ENCODE measurements at regions not wholly inside any gene's neighbourhood (a gene's known extent, or its start where the extent isn't known, plus 50 kb on each side); places are given as distances from the start of the nearest gene placed in this dataset.
"Not testable (repeated sequence)": the region's sequence is repeated elsewhere in the genome, so short reads cannot be mapped to it uniquely, and the experiment has no call there.

GRCh38 chr14:105680736-105681098 is 154.3 kb downstream of the TMEM121 start:
- not testable (repeated sequence) for DNase-seq

GRCh38 chr14:105681606-105682185 is 155.3 kb downstream of the TMEM121 start:
- DNase-seq, result not testable (repeated sequence)

DNA sequence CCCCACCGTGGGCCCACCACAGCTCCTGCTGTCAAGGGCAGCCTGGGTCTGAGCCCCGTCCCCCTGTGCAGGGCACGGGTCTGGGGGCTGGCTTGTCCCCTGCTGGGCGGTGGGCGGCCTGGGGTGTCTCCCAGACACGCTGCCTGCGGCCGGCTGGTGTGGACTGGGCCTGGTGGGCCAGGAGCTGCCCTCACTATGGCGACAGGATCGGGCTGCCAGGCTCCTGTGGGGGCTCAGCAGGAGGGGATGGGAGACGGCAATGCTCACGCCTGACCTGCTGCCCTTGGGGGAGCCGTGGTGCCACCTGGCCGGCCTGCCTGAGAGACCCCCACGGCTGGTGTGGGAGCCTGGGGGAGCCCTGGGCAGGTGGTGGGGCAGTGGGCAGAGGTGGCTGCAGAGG is 156.1 kb downstream of the TMEM121 start:
- not testable (repeated sequence) for DNase-seq

GRCh38 chr14:105682956-105683570 is 156.7 kb downstream of the TMEM121 start:
- DNase-seq, result no peak

GRCh38 chr14:105684056-105684455 is 157.7 kb downstream of the TMEM121 start:
- not testable (repeated sequence) for DNase-seq

DNA sequence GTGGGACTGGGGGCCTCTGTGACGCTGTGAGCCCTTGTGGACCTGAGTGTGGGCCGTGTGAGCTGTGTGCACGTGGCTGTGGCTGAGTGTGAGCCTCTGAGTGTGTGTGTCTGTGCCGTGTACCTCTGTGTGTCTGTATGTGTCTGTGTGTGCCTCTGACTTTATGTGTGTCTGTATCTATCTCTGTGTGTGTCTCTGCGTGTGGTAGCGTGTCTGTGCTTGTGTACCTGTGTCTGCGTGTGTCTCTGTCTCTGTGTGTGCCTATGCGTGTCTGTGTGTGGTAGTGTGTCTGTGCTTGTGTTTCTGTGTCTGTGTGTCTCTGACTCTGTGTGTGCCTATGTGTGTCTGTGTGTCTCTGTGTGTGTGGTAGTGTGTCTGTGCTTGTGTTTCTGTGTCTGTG is 158.2 kb downstream of the TMEM121 start:
- DNase-seq, result not testable (repeated sequence)

DNA sequence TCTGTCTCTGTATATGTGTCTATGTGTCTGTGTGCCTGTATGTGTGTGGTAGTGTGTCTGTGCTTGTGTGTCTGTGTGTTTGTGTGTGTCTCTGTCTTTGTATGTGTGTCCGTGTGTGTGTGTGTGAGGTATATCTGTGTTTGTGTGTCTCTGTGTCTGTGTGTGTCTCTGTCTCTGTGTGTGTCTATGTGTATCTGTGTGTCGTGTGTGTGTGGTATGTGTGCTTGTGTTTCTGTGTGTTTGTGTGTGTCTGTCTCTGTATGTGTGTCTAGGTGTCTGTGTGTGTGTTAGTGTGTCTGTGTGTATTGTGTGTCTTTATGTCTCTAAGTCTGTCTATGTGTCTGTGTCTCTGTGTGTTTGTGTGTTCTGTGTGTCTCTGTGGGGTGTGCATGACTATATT is 158.6 kb downstream of the TMEM121 start:
- no peak for DNase-seq

- not testable (repeated sequence) for DNase-seq
These were observed 159.2 kb downstream of the TMEM121 start for GRCh38 chr14:105685605-105686004.

- not testable (repeated sequence) for DNase-seq
These were observed 159.7 kb downstream of the TMEM121 start for GRCh38 chr14:105686050-105686449.

GRCh38 chr14:105686462-105687170 is 160.2 kb downstream of the TMEM121 start:
- DNase-seq, result not testable (repeated sequence)

- not testable (repeated sequence) for DNase-seq
These were observed 161.0 kb downstream of the TMEM121 start for GRCh38 chr14:105687171-105688022.

- not testable (repeated sequence) for DNase-seq
These were observed 161.6 kb downstream of the TMEM121 start for GRCh38 chr14:105688023-105688351.

DNA sequence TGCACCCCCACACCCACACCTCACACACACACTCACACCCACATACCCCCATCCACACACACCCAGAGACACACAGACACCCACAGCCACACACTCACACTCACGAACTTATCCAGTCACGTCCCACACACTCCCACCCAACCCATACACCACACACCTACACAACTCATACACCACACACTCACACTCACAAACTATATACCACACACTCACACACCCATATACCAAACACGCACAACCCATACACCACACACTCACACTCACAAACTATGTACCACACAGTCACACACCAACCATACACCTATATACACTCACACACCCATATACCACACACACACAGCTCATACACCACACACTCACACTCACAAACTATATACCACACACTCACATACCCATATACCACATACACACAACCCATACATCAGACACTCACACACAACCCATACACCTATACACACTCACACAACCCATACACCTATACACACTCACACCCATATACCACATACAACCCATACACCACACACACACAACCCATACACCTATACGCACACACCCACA is 162.4 kb downstream of the TMEM121 start:
- DNase-seq, result not testable (repeated sequence)

DNA sequence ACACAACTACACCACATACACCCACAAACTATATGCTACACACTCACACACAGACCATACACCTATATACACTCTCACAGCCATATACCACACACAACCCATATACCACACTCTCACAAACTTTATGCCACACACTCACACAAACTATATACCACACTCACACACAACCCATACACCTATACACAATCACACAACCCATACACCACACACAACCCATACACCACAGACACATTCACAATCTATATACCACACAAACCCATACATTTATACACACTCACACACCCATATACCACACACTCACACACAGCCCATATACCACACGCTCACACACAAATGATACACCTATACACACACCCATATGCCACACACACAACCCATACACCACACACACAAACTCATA is 163.3 kb downstream of the TMEM121 start:
- DNase-seq, result no peak

GRCh38 chr14:105690671-105691070 is 164.3 kb downstream of the TMEM121 start:
- DNase-seq, result no peak

DNA sequence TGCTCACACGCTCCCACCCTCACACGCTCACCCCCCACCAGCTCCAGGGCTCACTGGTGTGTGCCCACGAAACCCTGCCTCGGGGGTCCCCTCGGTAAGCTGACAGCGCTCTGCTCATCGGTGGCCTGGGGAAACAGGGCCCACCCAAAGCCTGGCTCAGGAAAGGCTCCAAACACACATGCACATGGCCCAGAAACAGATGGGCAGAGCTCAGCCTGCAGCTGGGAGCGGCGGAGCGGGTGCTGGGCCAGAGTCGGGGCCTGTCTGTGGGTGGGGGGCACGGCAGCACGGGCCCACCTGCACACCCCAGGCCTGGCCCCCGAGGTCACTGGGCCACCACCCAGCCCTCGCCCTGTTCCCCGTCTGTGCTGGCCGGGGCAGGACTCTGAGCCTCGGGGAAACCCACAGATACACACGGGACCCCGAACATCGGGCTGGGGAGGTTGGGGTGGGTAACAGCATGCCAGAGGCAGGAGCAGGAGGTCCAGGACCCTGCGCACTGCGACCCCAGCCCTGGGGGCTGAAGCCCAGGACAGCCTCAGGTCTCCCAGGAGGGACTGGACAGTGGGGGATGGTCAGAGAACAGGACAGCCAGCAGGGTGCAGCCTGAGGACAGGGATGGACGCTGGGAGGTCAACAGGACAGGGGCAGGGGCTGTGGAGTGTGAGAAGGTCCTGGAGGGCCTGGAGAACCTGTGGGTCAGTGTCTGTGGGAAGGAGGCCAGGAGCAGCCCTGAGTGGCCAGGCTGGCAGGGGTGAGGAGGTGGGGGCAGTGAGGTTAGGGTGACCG is 165.1 kb downstream of the TMEM121 start:
- DNase-seq, result not testable (repeated sequence)

GRCh38 chr14:105692110-105692685 is 165.8 kb downstream of the TMEM121 start:
- not testable (repeated sequence) for DNase-seq

DNA sequence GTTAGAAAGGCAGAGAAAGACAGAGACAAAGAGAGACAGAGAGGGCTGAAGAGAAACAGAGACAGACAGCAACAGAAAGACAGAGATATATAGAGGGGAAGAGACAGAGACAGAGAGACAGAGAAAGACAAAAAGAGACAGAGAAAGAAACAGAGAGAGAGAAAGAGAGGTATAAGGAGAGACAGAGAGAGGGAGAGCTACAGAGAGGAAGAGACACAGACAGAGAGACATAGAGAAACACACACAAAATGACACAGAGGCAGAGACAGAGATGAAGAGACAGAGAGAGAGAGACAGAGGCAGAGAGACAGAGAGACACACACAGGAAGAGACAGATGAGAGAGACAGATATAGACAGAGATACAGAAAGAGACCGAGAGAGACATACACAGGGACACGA is 168.6 kb downstream of the TMEM121 start:
- DNase-seq, result no peak

- DNase-seq, result not testable (repeated sequence)
These were observed 170.0 kb downstream of the TMEM121 start for GRCh38 chr14:105696388-105696787.

- not testable (repeated sequence) for DNase-seq
These were observed 171.0 kb downstream of the TMEM121 start for GRCh38 chr14:105697414-105697813.

DNA sequence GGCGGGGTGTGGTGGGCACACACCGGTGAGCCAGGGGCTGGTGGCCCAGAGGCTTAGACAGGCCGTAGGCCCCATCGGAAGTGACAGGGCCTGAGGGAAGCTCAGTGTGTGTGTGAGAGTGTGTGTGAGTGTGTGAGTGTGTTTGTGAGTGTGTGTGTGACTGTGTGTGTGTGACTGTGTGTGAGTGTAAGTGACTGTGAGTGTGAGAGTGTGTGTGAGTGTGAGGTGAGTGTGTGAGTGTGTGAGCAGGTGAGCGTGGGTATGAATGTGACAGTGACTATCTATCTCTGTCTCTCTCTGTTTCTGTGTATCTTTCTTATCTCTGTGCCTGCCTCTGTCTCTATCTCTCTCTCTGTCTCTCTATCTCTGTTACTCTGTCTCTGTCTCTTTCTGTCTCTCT is 171.6 kb downstream of the TMEM121 start:
- DNase-seq, result not testable (repeated sequence)

Measured in left hindlimb (tissue), 1 donor.